MM.1S (cell line): ENCODE measurements at regions not wholly inside any gene's neighbourhood (a gene's known extent, or its start where the extent isn't known, plus 50 kb on each side); places are given as distances from the start of the nearest gene placed in this dataset.

Source experiments
- DNase-seq: peaks from one replicate; pipeline ENCODE4 v3.0.0-alpha.2; 2015
- H2AFZ ChIP-seq: fragments of 300-600 bp; sonication (generic); 2 replicates; pipeline ENCODE4 v1.6.0; 2016; ENCODE audit warnings: antibody characterized with exemption, low read length
- H3F3A ChIP-seq: fragments of 300-600 bp; sonication (generic); 2 replicates; pipeline ENCODE4 v1.6.1; 2016; ENCODE audit warnings: mild to moderate bottlenecking, antibody characterized with exemption, low read length, moderate library complexity, mixed read lengths; ENCODE audit not compliant: insufficient read depth
- H3K27ac ChIP-seq: fragments of 300-600 bp; sonication (generic); 2 replicates; pipeline ENCODE4 v1.5.1; 2016; ENCODE audit warnings: mild to moderate bottlenecking, low read length
- H3K27me3 ChIP-seq: fragments of 300-600 bp; sonication (generic); replicated peaks from 2 replicates; pipeline ENCODE4 v1.6.0; 2016; ENCODE audit warnings: low read length; ENCODE audit not compliant: insufficient read depth
- H3K36me3 ChIP-seq: fragments of 300-600 bp; sonication (generic); replicated peaks from 2 replicates; pipeline ENCODE4 v1.6.1; 2016; ENCODE audit warnings: mild to moderate bottlenecking, low read length, mixed read lengths; ENCODE audit not compliant: insufficient read depth
- H3K4me1 ChIP-seq: fragments of 300-600 bp; sonication (generic); 2 replicates; pipeline ENCODE4 v1.6.1; 2016; ENCODE audit warnings: low read length, mixed read lengths
- H3K4me2 ChIP-seq: fragments of 300-600 bp; sonication (generic); 2 replicates; pipeline ENCODE4 v1.6.0; 2016; ENCODE audit warnings: low read depth, low read length
- H3K4me3 ChIP-seq: fragments of 300-600 bp; sonication (generic); 2 replicates; pipeline ENCODE4 v1.5.1; 2016; ENCODE audit warnings: low read length, mixed read lengths
- H3K79me2 ChIP-seq: fragments of 300-600 bp; sonication (generic); 2 replicates; pipeline ENCODE4 v1.6.1; 2016; ENCODE audit warnings: mixed run types, low read length, mixed read lengths
- H3K9ac ChIP-seq: fragments of 300-600 bp; sonication (generic); 2 replicates; pipeline ENCODE4 v1.6.1; 2016; ENCODE audit warnings: low read length, mixed read lengths
- H3K9me2 ChIP-seq: fragments of 300-600 bp; sonication (generic); replicated peaks from 2 replicates; pipeline ENCODE4 v1.6.1; 2016; ENCODE audit warnings: mild to moderate bottlenecking, low read length, mixed read lengths; ENCODE audit not compliant: insufficient read depth
- H3K9me3 ChIP-seq: fragments of 300-600 bp; sonication (generic); replicated peaks from 2 replicates; pipeline ENCODE4 v1.6.1; 2016; ENCODE audit warnings: mild to moderate bottlenecking, low read length, mixed read lengths; ENCODE audit not compliant: insufficient read depth
- H4K20me1 ChIP-seq: fragments of 300-600 bp; sonication (generic); 2 replicates; pipeline ENCODE4 v1.6.1; 2016; ENCODE audit warnings: mild to moderate bottlenecking, low read length, moderate library complexity, mixed read lengths; ENCODE audit not compliant: insufficient read depth
- CTCF ChIP-seq: fragments of 300-600 bp; sonication (generic); IDR thresholded peaks from 2 replicates; pipeline ENCODE4 v1.5.1; 2016; ENCODE audit warnings: antibody characterized with exemption, low read length, mixed read lengths
- EZH2 ChIP-seq: fragments of 300-600 bp; sonication (generic); optimal IDR thresholded peaks from 2 replicates; pipeline ENCODE3; 2017; ENCODE audit warnings: low read depth, mild to moderate bottlenecking, antibody characterized with exemption, low read length, mixed read lengths
- EZH2phosphoT487 ChIP-seq: fragments of 300-600 bp; sonication (generic); IDR thresholded peaks from 2 replicates; pipeline ENCODE4 v1.6.1; 2018; ENCODE audit warnings: antibody characterized with exemption, low read length

GRCh38 chr4:1465173-1466033 is 59.2 kb upstream of the NKX1-1 start:
- Histone ChIP-seq H3K4me2 (no peak overlapping the region), H3K27me3 (no peaks in the 10 kb centered on the region; the same call in 1 of the 2 replicates), H3F3A (no peaks in the 10 kb centered on the region), H3K4me3 (no peak overlapping the region), H2AFZ (no peak overlapping the region), H3K79me2 (no peaks in the 10 kb centered on the region), H3K9ac (no peak overlapping the region), H3K4me1 (no peaks in the 10 kb centered on the region), H3K9me2 (no peaks in the 10 kb centered on the region), H3K36me3 (no peaks in the 10 kb centered on the region), H4K20me1 (no peaks in the 10 kb centered on the region), H3K27ac (no peak overlapping the region), H3K9me3 (no peaks in the 10 kb centered on the region)
- TF ChIP-seq EZH2 (no peak), CTCF (no peak)
- DNase-seq: no peak

DNA sequence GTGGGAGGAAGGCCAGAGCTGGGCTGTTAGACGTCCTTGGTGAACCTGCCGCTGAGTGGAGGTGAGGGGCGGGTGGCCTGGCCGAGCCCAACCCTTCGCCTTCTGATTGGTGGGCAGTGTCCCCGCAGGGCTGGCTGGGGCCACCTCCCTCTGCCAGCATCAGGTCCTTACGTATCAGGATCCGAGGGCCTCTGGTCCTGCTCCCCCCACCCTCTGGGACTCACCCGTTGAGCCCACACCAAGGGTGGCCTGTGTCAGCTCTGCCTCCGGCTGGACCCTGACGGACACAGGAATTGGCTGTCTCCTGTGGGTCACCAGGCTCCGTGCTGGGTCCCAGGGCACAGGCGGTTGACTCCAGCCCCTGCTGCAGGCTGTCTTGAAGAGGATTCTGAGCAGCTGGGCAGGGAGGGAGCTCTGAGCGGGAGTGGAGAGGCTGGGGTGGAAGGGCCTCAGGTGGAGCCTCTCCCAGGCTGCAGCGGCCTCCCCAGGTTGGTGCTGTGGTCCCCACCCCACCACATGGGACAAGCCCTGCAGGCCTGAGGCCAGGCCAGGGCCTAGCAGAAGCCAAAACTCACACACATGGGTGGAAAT is 58.4 kb upstream of the NKX1-1 start:
- no peak for TF ChIP-seq EZH2phosphoT487
- no peak for TF ChIP-seq EZH2
- TF ChIP-seq CTCF: no peak
- Histone ChIP-seq H2AFZ (no peak overlapping the region), H3K79me2 (no peaks in the 10 kb centered on the region), H3K27me3 (no peaks in the 10 kb centered on the region; the same call in 1 of the 2 replicates), H3K36me3 (no peaks in the 10 kb centered on the region), H3K9me2 (no peaks in the 10 kb centered on the region), H3K4me1 (no peaks in the 10 kb centered on the region), H4K20me1 (no peaks in the 10 kb centered on the region), H3F3A (no peaks in the 10 kb centered on the region), H3K9me3 (no peaks in the 10 kb centered on the region), H3K9ac (no peak overlapping the region), H3K4me3 (no peak overlapping the region), H3K27ac (no peak overlapping the region), H3K4me2 (no peak overlapping the region)
- no peak for DNase-seq

- TF ChIP-seq EZH2phosphoT487 (no peak), CTCF (no peak), EZH2 (no peak)
- no peak for DNase-seq
- no peak overlapping the region for H3K4me3 ChIP-seq
- no peak overlapping the region for H3K4me2 ChIP-seq
- H3K4me1 ChIP-seq: no peaks in the 10 kb centered on the region
- no peaks in the 10 kb centered on the region; the same call in 1 of the 2 replicates for H3K27me3 ChIP-seq
- H4K20me1 ChIP-seq: no peaks in the 10 kb centered on the region
- H3K79me2 ChIP-seq: no peaks in the 10 kb centered on the region
- H2AFZ ChIP-seq: no peak overlapping the region
- H3K36me3 ChIP-seq: no peaks in the 10 kb centered on the region
- no peak overlapping the region for H3K27ac ChIP-seq
- H3K9ac ChIP-seq: no peak overlapping the region
- no peaks in the 10 kb centered on the region for H3K9me3 ChIP-seq
- no peaks in the 10 kb centered on the region for H3F3A ChIP-seq
- no peaks in the 10 kb centered on the region for H3K9me2 ChIP-seq
These were observed 57.8 kb upstream of the NKX1-1 start for GRCh38 chr4:1463927-1464540.
